NT2/D1 (cell line): ENCODE measurements at regions not wholly inside any gene's neighbourhood (a gene's known extent, or its start where the extent isn't known, plus 50 kb on each side); places are given as distances from the start of the nearest gene placed in this dataset.

Experiments used
- DNase-seq: peaks from one replicate; pipeline ENCODE4 v3.0.0-alpha.2; 2011; ENCODE audit warnings: low read depth, low spot score
- H3K27me3 ChIP-seq: 2 replicates; pipeline ENCODE4 v1.6.0; 2011; ENCODE audit warnings: mild to moderate bottlenecking; ENCODE audit not compliant: insufficient read length, insufficient read depth
- H3K36me3 ChIP-seq: 2 replicates; pipeline ENCODE4 v1.6.1; 2011; ENCODE audit warnings: mild to moderate bottlenecking, low read length, mixed read lengths; ENCODE audit not compliant: insufficient read depth, insufficient read length
- H3K4me1 ChIP-seq: 2 replicates; pipeline ENCODE4 v1.5.1; 2011; ENCODE audit not compliant: insufficient read depth, insufficient read length
- H3K4me3 ChIP-seq: 2 replicates; pipeline ENCODE4 v1.5.1; 2011; ENCODE audit warnings: low read depth; ENCODE audit not compliant: insufficient read length
- H3K9ac ChIP-seq: 2 replicates; pipeline ENCODE4 v1.6.0; 2011; ENCODE audit warnings: low read depth; ENCODE audit not compliant: insufficient read length
- H3K9me3 ChIP-seq: 2 replicates; pipeline ENCODE4 v1.5.1; 2011; ENCODE audit warnings: mild to moderate bottlenecking, low read length; ENCODE audit not compliant: insufficient read depth
- SUZ12 ChIP-seq: IDR thresholded peaks from 2 replicates; pipeline ENCODE4 v1.6.1; 2011; ENCODE audit not compliant: insufficient read length, insufficient read depth; ENCODE audit errors: extremely low read depth
- YY1 ChIP-seq: IDR thresholded peaks from 2 replicates; pipeline ENCODE4 v1.6.1; 2011; ENCODE audit not compliant: insufficient read length, insufficient read depth
- ZNF274 ChIP-seq: IDR thresholded peaks from 2 replicates; pipeline ENCODE4 v1.6.1; 2011; ENCODE audit warnings: mild to moderate bottlenecking, low read depth, low read length

DNA sequence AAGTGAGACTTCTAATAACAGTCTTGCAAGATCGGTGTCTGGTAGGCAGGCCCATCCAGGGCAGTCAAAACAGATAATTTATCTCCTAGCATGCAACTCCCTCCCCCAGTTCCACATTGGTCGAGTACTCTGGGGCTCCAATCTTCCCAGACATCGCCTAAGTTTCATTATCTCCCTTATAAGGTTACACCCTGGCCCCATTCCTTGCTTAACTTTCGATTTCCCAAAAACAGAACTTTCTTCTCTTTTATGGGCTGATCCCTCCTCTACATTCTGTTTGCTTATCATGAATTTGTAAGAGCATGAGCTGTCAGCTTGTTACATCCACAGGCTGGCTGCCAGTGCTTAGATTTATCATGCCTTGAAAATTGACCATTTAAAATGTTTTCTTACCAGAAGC, 471.3 kb downstream of the TECRL start:
- DNase-seq, result no peak
- Histone ChIP-seq H3K4me3 (no peak overlapping the region), H3K9ac (no peak overlapping the region), H3K27me3 (no peaks in the 10 kb centered on the region), H3K36me3 (no peaks in the 10 kb centered on the region), H3K9me3 (no peaks in the 10 kb centered on the region), H3K4me1 (no peaks in the 10 kb centered on the region)
- TF ChIP-seq YY1, result no peak
- no peak for TF ChIP-seq SUZ12
- no peak for TF ChIP-seq ZNF274

DNA sequence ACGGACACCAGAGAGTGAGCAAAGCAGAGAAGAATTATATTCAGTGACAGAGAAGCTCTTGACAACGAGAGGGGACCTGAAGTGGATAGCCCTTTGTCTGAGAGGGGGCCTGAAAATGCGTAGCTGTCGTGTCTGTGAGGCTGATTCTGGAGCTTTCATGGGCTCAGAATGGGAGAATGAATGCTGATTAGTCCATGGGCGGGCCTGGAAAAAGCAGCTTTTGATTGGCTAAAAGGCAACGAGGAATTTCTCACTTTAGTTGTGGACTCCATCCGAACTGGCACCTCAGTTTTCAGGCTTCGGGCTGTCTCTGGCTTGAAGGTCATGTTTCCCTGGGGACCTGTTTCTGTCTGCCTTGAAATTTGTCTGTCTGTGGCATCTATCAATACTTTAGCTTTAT, 487.1 kb downstream of the TECRL start:
- DNase-seq, result no peak
- H3K27me3 ChIP-seq, result no peaks in the 10 kb centered on the region
- H3K36me3 ChIP-seq, result no peaks in the 10 kb centered on the region
- no peak overlapping the region for H3K9ac ChIP-seq
- no peak overlapping the region for H3K4me3 ChIP-seq
- TF ChIP-seq SUZ12 (no peak), ZNF274 (no peak), YY1 (no peak)
- no peaks in the 10 kb centered on the region for H3K4me1 ChIP-seq
- H3K9me3 ChIP-seq, result no peaks in the 10 kb centered on the region

DNA sequence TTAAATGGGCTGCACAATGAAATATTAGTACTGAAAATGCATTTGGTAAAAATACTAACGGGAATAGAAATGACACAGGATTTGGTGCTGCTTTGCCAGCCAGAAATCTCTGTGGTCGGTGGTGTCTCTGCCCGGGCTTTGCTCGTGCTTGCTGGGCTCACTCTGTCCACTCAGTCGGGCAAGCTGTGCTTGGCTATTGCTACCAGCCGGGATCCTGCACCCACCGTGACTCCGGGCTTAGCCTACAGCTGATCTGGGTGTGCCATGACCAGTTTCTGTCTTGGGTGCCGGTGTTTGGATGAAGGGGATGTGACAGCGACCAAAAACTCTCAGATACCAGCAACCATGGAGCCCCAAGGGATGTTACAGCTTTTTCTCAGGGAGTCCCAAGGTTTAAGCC, 487.7 kb downstream of the TECRL start:
- H3K9me3 ChIP-seq, result no peaks in the 10 kb centered on the region
- H3K4me1 ChIP-seq, result no peaks in the 10 kb centered on the region
- DNase-seq, result no peak
- no peak for TF ChIP-seq SUZ12
- no peak for TF ChIP-seq ZNF274
- no peak for TF ChIP-seq YY1
- H3K9ac ChIP-seq, result no peak overlapping the region
- H3K36me3 ChIP-seq, result no peaks in the 10 kb centered on the region
- no peaks in the 10 kb centered on the region for H3K27me3 ChIP-seq
- no peak overlapping the region for H3K4me3 ChIP-seq

DNA sequence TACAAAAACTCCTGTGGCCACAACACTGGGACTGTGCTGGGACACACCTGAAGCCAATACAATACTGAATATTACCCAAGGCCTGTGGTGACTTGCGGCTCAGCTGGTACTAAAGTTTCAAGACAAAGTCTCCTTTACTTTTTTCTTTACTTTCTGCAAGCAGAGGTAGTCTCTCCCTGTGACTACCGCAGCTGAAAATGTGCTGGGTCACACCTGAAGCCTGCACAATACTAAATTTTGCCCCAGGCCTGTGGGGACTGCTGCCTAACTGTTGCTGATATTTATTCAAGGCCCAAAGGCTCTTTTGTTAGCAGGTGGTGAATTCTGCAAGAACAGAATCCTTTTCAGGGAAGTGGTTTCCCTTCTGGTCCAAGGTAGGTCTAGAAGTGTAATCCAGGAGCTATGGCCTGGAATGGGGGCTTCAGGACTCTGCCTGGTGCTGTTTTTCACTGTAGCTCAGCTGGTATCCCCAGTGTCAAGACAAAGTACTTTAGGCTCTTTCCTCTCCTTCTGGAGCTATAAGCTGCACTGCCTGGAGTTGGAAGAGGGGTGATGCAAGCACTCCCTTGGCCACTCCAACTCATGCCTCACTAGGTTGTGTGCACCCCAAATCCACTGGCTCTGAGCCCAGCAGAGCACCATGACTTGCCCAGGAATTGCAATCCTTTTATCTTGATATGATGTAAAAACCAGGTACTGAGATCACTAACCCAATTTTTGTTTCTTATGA, 489.4 kb downstream of the TECRL start:
- no peaks in the 10 kb centered on the region for H3K9me3 ChIP-seq
- DNase-seq, result no peak
- H3K27me3 ChIP-seq, result no peaks in the 10 kb centered on the region
- no peak overlapping the region for H3K4me3 ChIP-seq
- no peaks in the 10 kb centered on the region for H3K36me3 ChIP-seq
- no peak for TF ChIP-seq ZNF274
- TF ChIP-seq YY1, result no peak
- TF ChIP-seq SUZ12, result no peak
- no peaks in the 10 kb centered on the region for H3K4me1 ChIP-seq
- no peak overlapping the region for H3K9ac ChIP-seq

DNA sequence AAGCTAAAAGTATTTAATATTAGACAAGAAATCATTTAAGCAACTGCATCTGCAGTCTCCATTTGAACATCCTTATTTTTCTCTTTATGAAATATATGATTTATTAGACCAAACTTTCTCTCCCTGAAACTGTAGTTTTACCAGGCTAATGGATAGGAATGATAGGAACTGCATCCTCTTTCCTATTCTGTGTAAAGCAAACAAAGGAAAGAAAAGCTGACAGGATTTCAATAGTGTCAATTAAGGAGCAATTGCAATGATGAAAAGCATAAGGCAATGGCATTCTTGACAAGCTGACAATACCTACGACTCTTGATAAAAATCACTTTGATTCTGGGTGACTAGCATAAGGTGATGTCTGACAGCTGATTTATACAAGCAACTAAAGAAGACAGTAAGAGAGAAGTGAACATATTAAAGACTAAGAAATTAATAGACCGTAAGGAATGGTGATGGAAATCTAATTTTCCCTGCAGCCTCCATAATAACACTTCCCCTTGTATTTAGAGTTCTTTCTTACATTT, 502.5 kb downstream of the TECRL start:
- Histone ChIP-seq H3K27me3 (no peaks in the 10 kb centered on the region), H3K4me1 (no peaks in the 10 kb centered on the region), H3K9me3 (no peaks in the 10 kb centered on the region), H3K4me3 (no peak overlapping the region), H3K9ac (no peak overlapping the region), H3K36me3 (no peaks in the 10 kb centered on the region)
- no peak for TF ChIP-seq YY1
- no peak for TF ChIP-seq ZNF274
- TF ChIP-seq SUZ12, result no peak
- DNase-seq, result no peak

DNA sequence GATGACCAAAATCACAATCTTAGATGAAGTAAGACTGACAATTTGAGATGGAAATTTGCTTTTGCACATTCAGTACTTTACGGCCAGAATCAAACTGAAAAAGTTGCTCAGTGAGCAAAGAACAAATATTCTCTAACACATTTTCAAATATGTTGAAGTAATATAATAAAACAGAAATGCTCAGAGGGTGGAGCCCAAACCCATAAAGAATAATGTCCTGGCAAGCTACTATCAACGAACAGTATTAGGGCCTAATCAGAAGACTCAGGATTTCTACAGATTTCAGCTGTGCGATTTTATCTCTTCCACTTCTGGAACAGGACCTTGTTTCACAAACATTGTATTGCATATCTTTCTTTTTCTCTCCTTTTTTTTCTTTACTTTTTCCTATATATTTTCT, 505.0 kb downstream of the TECRL start:
- TF ChIP-seq SUZ12, result no peak
- H3K9ac ChIP-seq, result no peak overlapping the region
- H3K9me3 ChIP-seq, result no peaks in the 10 kb centered on the region
- H3K36me3 ChIP-seq, result no peaks in the 10 kb centered on the region
- no peak overlapping the region for H3K4me3 ChIP-seq
- H3K27me3 ChIP-seq, result no peaks in the 10 kb centered on the region
- H3K4me1 ChIP-seq, result no peaks in the 10 kb centered on the region
- DNase-seq, result no peak

DNA sequence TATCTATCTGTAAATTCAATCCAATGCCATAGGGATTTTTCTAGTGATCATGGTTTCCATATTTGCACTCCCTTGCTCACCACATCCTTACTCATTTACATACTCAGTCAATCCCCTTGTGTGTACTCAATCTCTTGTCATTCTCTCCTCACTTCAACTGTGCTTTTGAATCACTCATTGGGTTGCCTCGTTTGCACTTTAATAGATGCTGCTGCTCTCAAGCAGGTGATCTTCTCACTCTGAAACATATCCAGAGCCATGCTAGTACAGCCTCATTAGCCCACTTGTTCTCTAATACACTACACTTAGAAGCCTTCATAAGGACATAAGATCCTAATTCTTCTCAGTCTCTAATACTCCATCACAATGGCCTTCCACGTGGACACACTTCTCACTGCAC, 507.9 kb downstream of the TECRL start:
- peak; percentile 32 for DNase-seq
- Histone ChIP-seq H3K27me3 (no peaks in the 10 kb centered on the region), H3K4me1 (no peaks in the 10 kb centered on the region), H3K36me3 (no peaks in the 10 kb centered on the region), H3K4me3 (no peak overlapping the region), H3K9ac (no peak overlapping the region), H3K9me3 (no peaks in the 10 kb centered on the region)
- TF ChIP-seq YY1 (no peak), ZNF274 (no peak), SUZ12 (no peak)

DNA sequence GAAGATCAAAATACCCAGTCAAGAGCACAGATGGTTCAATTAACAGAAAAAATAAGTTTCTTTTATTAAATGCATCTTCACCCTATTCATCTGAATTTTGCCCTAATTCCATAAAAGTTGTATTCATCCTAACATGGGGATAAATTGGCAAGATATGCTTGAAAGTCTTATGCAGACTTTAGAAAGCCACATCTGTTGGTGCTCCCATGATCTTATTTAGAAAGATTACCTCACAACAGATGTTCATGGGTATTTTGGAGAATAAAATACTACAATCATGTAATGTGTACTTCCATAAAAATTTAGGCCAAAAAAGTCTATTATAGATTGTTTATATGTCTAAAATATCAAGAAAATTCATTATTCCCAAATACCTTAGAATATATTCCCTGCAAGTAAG, 510.3 kb downstream of the TECRL start:
- no peak for DNase-seq
- TF ChIP-seq SUZ12, result no peak
- H3K36me3 ChIP-seq, result no peaks in the 10 kb centered on the region

More for the DNA sequence above, 510.3 kb downstream of the TECRL start:
- Histone ChIP-seq H3K4me1 (no peaks in the 10 kb centered on the region), H3K9ac (no peak overlapping the region), H3K27me3 (no peaks in the 10 kb centered on the region), H3K9me3 (no peaks in the 10 kb centered on the region), H3K4me3 (no peak overlapping the region)
